B cell (primary cell): ENCODE measurements at regions not wholly inside any gene's neighbourhood (a gene's known extent, or its start where the extent isn't known, plus 50 kb on each side); places are given as distances from the start of the nearest gene placed in this dataset.

Experiments
- ATAC-seq: fragments of 200-7000 bp; cut with Tn5 transposase; one replicate; pipeline ENCODE4 v1.10.0; 2021; ENCODE audit warnings: low read depth, mild to moderate bottlenecking, moderate number of reproducible peaks, moderate library complexity
- CTCF ChIA-PET: fragments of 350-600 bp; sonication (Branson Sonifier 250); formaldehyde crosslinking; loops from one replicate; lab custom pipeline; 2021; ENCODE audit warnings: antibody characterized with exemption, inconsistent platforms; lab: Charles Lee
- POLR2A ChIA-PET: fragments of 350-600 bp; sonication (Branson Sonifier 250); formaldehyde crosslinking; loops from one replicate; lab custom pipeline; 2021; ENCODE audit warnings: antibody characterized with exemption; lab: Charles Lee
- DNase-seq: peaks from one replicate; pipeline ENCODE4 v3.0.0; 2013
- H2AFZ ChIP-seq: 2 replicates; pipeline ENCODE4 v1.6.1; 2012; ENCODE audit warnings: mild to moderate bottlenecking, low read depth, low read length; ENCODE audit not compliant: insufficient read depth, poor library complexity, severe bottlenecking
- H3K27ac ChIP-seq, 2 donors: 1 replicate in 1 of 2; 2 replicates in 1 of 2; pipeline ENCODE4 v1.5.1; 2012 to 2013; ENCODE audit warnings: low read length in 2 of 2, mild to moderate bottlenecking in 2 of 2, moderate library complexity in 1 of 2
- H3K27me3 ChIP-seq, 4 experiments: fragments of 200-600 bp in 1 of 4; sonication (generic) in 1 of 4; replicated peaks in 1 of 4; 1 replicate in 2 of 4; 2 replicates in 2 of 4; pipeline versions ENCODE4 v1.6.1 to v1.7.0; 2013 to 2016; ENCODE audit warnings: low read length in 3 of 4, mild to moderate bottlenecking in 2 of 4, mixed read lengths in 1 of 4, moderate library complexity in 1 of 4; ENCODE audit not compliant: insufficient read depth in 4 of 4, control insufficient read depth in 3 of 4; ENCODE audit errors: control extremely low read depth in 1 of 4
- H3K36me3 ChIP-seq, 2 experiments: replicated peaks in 1 of 2; 1 replicate in 1 of 2; 2 replicates in 1 of 2; pipeline versions ENCODE4 v1.6.1 to v1.7.1; 2013; ENCODE audit warnings: low read length in 1 of 2; ENCODE audit not compliant: insufficient read depth in 2 of 2, control insufficient read depth in 1 of 2; ENCODE audit errors: control extremely low read depth in 1 of 2, extremely low read depth in 1 of 2
- H3K4me1 ChIP-seq, 2 donors: fragments of 200-600 bp in 1 of 2; sonication (generic) in 1 of 2; 1 replicate in 1 of 2; 2 replicates in 1 of 2; pipeline versions ENCODE4 v1.5.1 to v1.6.1; 2013 to 2017; ENCODE audit warnings: low read length in 2 of 2; ENCODE audit not compliant: control insufficient read depth in 2 of 2, insufficient read depth in 2 of 2
- H3K4me2 ChIP-seq: replicated peaks from 2 replicates; pipeline ENCODE3; 2012; ENCODE audit warnings: mild to moderate bottlenecking, low read depth, low read length; ENCODE audit not compliant: poor library complexity, severe bottlenecking
- H3K4me3 ChIP-seq, 5 experiments: fragments of 200-600 bp in 1 of 5; sonication (generic) in 1 of 5; 1 replicate in 3 of 5; 2 replicates in 2 of 5; pipeline versions ENCODE4 v1.5.1 to v1.7.0; 2011 to 2016; ENCODE audit warnings: low read length in 4 of 5, mild to moderate bottlenecking in 4 of 5, low read depth in 2 of 5, control low read depth in 1 of 5, moderate library complexity in 1 of 5; ENCODE audit not compliant: insufficient read depth in 1 of 5; ENCODE audit errors: control extremely low read depth in 1 of 5, extremely low read depth in 1 of 5
- H3K79me2 ChIP-seq: fragments of 200-600 bp; sonication (generic); one replicate; pipeline ENCODE4 v1.6.0; 2016; ENCODE audit warnings: low read length; ENCODE audit not compliant: control insufficient read depth, insufficient read depth
- H3K9ac ChIP-seq: fragments of 200-600 bp; sonication (generic); 2 replicates; pipeline ENCODE4 v1.6.1; 2017; ENCODE audit warnings: mild to moderate bottlenecking, low read length, moderate library complexity
- H3K9me3 ChIP-seq, 3 donors: one replicate each; pipeline versions ENCODE4 v1.6.1 to v1.7.1; 2013; ENCODE audit warnings: low read length in 2 of 3; ENCODE audit not compliant: control insufficient read depth in 2 of 3, insufficient read depth in 1 of 3; ENCODE audit errors: control extremely low read depth in 1 of 3
- H4K20me1 ChIP-seq: 2 replicates; pipeline ENCODE4 v1.6.0; 2012; ENCODE audit warnings: mild to moderate bottlenecking, low read length; ENCODE audit not compliant: insufficient read depth, control insufficient read depth, poor library complexity, severe bottlenecking
- H3K27ac Mint-ChIP-seq: one replicate; pipeline ENCODE4 v1.8.0; 2021; ENCODE audit warnings: mixed read lengths
- H3K27me3 Mint-ChIP-seq: one replicate; pipeline ENCODE4 v1.8.0; 2021; ENCODE audit warnings: mixed read lengths
- H3K4me1 Mint-ChIP-seq: one replicate; pipeline ENCODE4 v1.8.0; 2021; ENCODE audit warnings: mixed read lengths
- H3K4me3 Mint-ChIP-seq: one replicate; pipeline ENCODE4 v1.8.0; 2021; ENCODE audit warnings: mixed read lengths
- H3K9me3 Mint-ChIP-seq: one replicate; pipeline ENCODE4 v1.8.0; 2022; ENCODE audit warnings: mixed read lengths; ENCODE audit not compliant: insufficient read depth
- EZH2 ChIP-seq: IDR thresholded peaks from 2 replicates; pipeline ENCODE4 v1.6.1; 2012; ENCODE audit warnings: borderline replicate concordance, low read depth, mild to moderate bottlenecking, moderate library complexity, low read length; ENCODE audit not compliant: insufficient read depth, poor library complexity, severe bottlenecking
- WGBS: methylation state at CpG from one replicate; pipeline ENCODE4 v1.1.5; 2013; ENCODE audit warnings: missing lambda C conversion rate; ENCODE audit not compliant: insufficient coverage; 5-methylcytosine and 5-hydroxymethylcytosine counted together
- intact Hi-C: fragments of 100-400 bp; cut with micrococcal nuclease; formaldehyde crosslinking; loops from one replicate; pipeline ENCODE4 v1.10.0; 2022
- TF ChIP-seq, protein P1 (sequence below): fragments of 200-600 bp; IDR thresholded peaks from one replicate; pipeline ENCODE4 v1.8.0; 2022; ENCODE audit warnings: antibody characterized with exemption, mild to moderate bottlenecking

- no peaks in the 10 kb centered on the region for H3K79me2 ChIP-seq
- H3K9me3 ChIP-seq, result peaks cover 0 to 5% (median 0%) of the 10 kb centered on the region in 3 donors
- H2AFZ ChIP-seq, result no peak overlapping the region
- Mint-ChIP-seq H3K27ac (no peak overlapping the region), H3K4me1 (no peaks in the 10 kb centered on the region), H3K27me3 (no peaks in the 10 kb centered on the region), H3K4me3 (no peak overlapping the region), H3K9me3 (no peaks in the 10 kb centered on the region)
- no peaks in the 10 kb centered on the region for H4K20me1 ChIP-seq
- ChIA-PET POLR2A (no interaction called here), CTCF (no interaction called here)
- no peak overlapping the region for H3K4me3 ChIP-seq
- TF ChIP-seq, protein P1, sequence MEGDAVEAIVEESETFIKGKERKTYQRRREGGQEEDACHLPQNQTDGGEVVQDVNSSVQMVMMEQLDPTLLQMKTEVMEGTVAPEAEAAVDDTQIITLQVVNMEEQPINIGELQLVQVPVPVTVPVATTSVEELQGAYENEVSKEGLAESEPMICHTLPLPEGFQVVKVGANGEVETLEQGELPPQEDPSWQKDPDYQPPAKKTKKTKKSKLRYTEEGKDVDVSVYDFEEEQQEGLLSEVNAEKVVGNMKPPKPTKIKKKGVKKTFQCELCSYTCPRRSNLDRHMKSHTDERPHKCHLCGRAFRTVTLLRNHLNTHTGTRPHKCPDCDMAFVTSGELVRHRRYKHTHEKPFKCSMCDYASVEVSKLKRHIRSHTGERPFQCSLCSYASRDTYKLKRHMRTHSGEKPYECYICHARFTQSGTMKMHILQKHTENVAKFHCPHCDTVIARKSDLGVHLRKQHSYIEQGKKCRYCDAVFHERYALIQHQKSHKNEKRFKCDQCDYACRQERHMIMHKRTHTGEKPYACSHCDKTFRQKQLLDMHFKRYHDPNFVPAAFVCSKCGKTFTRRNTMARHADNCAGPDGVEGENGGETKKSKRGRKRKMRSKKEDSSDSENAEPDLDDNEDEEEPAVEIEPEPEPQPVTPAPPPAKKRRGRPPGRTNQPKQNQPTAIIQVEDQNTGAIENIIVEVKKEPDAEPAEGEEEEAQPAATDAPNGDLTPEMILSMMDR, result no peak
- TF ChIP-seq EZH2, result no peak
- DNase-seq (no peak), ATAC-seq (no peak)
- intact Hi-C loops, result no loop called here
- 83% methylated on average over 4 of the region's 4 CpGs for WGBS
- H3K27ac ChIP-seq, result no peak overlapping the region
- no peak overlapping the region for H3K9ac ChIP-seq
- H3K27me3 ChIP-seq, result no peaks in the 10 kb centered on the region
- H3K36me3 ChIP-seq, result no peaks in the 10 kb centered on the region
- H3K4me1 ChIP-seq, result no peaks in the 10 kb centered on the region
- H3K4me2 ChIP-seq, result no peak overlapping the region
Measured at GRCh38 chr16:54631782-54632181, 298.9 kb upstream of the IRX5 start.

DNA sequence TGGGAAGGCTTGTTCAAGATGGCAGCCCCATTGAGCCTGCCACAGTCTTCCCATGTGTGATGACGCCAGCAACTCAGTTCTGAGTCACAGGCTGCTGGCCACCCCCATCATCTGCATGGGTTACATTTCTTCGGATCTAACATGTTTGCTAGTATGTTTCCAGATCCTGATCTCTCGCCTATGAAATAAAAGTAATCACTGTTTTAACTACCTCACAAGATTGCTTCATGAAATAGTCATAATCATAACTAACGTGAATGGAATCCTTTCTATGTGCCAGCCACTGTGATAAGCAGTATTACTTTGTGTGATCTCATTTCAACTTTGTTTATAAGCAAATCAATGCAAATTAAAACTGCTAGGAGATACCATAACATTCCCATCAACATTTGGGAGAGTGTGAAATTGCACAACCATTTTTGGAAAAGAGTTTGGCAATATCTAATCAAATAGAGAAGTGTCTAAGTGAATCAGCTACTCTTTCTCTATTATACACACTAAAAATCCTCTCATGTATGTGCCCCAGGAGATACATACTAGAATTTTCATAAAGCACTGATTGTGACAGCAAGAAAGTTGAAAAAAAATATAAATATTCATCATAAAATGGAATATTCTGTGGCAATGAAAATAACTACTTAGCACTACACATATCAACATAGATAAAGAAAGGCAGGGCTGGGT, 300.2 kb upstream of the IRX5 start:
- 92% methylated on average over 2 of the region's 4 CpGs for WGBS
- H3K27ac Mint-ChIP-seq, result no peak overlapping the region
- TF ChIP-seq EZH2, result no peak
- TF ChIP-seq, protein P1, result no peak

More for the DNA sequence above, 300.2 kb upstream of the IRX5 start:
- Histone ChIP-seq H4K20me1 (no peaks in the 10 kb centered on the region), H3K9ac (no peak overlapping the region), H3K4me1 (no peaks in the 10 kb centered on the region), H3K27me3 (no peaks in the 10 kb centered on the region), H2AFZ (no peak overlapping the region), H3K9me3 (peaks cover 0 to 2% (median 0%) of the 10 kb centered on the region in 3 donors), H3K4me2 (no peak overlapping the region), H3K27ac (no peak overlapping the region), H3K79me2 (no peaks in the 10 kb centered on the region), H3K36me3 (no peaks in the 10 kb centered on the region), H3K4me3 (no peak overlapping the region)
- DNase-seq, result no peak
- H3K4me3 Mint-ChIP-seq, result no peak overlapping the region
- no peaks in the 10 kb centered on the region for H3K27me3 Mint-ChIP-seq
- ChIA-PET POLR2A (no interaction called here), CTCF (no interaction called here)
- no peak for ATAC-seq
- no peaks in the 10 kb centered on the region for H3K9me3 Mint-ChIP-seq
- H3K4me1 Mint-ChIP-seq, result no peaks in the 10 kb centered on the region
- intact Hi-C loops, result no loop called here
